A172 (cell line): ENCODE measurements at regions not wholly inside any gene's neighbourhood (a gene's known extent, or its start where the extent isn't known, plus 50 kb on each side); places are given as distances from the start of the nearest gene placed in this dataset.

Experiments
- DNase-seq: peaks from one replicate; pipeline ENCODE4 v3.0.0-alpha.2; 2015; ENCODE audit warnings: low spot score

- DNase-seq, result no peak
Observed at GRCh38 chr5:38718771-38719391, 126.9 kb upstream of the OSMR start.

DNA sequence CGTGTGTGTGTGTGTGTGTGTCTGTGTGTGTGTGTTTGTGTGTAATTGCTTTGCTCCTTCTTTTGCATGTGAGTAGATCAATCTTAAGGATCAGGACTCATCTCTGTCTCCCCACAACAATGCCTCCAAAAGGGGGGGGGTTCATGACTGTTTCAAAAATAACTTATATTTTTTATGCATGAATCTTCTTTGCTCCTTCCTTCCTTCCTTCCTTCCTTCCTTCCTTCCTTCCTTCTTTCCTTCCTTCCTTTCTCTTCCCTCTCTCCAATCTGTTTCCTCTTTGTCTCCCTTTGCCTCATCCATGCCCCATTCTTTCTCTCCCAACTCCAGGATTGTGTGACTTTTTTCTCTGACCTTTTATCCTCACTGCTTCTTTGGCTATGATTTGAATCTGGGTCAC is 126.4 kb upstream of the OSMR start:
- no peak for DNase-seq

GRCh38 chr5:38719916-38720315 is 125.9 kb upstream of the OSMR start:
- peak; percentile 54 for DNase-seq

- no peak for DNase-seq
Observed at GRCh38 chr5:38720554-38721361, 125.1 kb upstream of the OSMR start.

DNA sequence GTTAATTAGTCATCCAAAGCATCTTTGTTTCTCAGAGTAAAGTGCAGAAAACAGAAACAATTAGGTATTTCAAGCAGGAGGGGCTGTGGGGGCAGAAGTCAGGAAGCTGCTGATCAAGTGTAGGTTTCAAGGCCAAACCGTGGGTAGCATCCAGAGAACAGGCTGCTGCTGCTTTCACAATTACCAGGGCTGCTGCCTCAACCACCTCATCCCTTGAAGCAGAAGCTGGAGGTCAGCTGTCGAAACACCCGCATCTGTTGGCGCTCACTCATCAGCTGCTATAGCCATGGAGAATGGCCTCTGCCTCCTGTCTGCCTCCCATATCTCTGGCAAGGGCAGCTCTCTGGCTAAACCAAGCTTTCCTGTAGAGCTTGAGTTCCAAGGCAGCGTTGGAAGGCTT is 122.9 kb upstream of the OSMR start:
- no peak for DNase-seq

DNA sequence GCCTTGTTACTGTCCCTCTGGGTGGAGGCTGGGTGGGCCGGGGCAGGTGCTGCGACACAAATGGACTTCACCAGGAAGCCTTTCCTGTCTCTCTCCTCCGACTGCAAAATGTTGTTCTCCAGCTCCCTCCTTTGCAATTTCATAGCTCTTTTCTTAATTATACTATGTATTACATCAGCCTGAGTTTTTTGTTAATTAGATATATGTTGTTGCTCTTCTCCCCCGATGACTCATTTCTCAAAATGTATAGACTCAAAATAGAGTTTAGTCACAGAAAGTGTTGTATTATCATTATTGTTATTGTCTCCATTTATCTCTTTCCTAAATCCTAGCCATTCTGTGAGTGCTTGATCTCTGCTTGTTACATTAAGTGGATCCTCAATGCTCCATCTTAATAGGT is 122.4 kb upstream of the OSMR start:
- no peak for DNase-seq

DNA sequence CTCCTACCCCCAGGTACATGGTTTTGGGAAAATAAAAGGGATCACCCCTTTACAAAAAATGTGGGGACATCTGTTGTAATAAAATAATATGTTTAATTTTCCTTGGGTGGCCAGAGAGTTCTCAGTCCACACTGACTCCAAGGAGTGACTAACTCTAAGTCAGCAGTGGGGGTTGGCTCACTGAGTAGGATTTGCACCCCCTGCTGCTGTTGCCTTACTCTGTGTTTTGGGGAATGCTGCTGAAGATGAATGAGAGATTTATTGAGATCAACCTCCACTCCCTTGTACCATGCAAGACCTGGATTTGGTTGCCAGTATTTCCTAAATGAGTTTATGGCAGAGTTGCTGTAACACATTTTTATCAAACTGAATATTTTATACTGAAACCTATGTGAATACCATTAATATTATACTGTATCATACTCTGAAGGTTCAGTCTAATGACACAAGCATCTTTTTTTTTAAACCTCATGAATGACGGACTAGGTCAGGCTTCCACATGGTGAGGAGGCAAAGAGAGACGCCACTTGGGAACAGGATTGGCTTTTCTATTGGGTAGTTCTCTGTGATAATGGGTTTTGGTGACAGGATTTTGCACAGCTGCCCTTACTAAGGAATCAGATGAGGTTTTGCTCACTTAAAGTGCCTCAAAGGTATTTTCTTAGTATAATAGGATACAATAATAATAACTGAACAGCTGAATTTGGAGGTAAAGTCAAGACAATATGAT is 121.3 kb upstream of the OSMR start:
- peak; percentile 62 for DNase-seq

- DNase-seq, result no peak
Observed at GRCh38 chr5:38725371-38725865, 120.4 kb upstream of the OSMR start.

- no peak for DNase-seq
Observed at GRCh38 chr5:38726279-38726678, 119.5 kb upstream of the OSMR start.

DNA sequence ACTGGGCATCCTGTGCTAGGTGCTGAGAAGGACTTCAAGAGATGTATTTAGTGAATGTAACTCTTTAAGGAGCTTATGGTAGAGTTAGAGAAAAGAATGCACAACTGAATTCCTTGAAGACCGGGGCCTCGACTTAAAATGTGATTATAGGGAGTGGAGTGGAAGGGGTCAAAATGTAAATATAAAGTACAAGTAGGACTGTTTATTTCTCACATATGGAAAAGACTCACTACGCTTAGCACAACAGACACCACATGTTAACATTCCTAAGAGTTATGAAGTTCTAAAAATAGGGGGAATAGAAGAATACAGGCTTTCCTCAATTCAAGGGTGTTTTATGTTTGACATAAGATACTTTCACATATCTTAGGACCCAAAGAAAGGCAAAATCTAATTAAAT is 117.8 kb upstream of the OSMR start:
- DNase-seq, result no peak

DNA sequence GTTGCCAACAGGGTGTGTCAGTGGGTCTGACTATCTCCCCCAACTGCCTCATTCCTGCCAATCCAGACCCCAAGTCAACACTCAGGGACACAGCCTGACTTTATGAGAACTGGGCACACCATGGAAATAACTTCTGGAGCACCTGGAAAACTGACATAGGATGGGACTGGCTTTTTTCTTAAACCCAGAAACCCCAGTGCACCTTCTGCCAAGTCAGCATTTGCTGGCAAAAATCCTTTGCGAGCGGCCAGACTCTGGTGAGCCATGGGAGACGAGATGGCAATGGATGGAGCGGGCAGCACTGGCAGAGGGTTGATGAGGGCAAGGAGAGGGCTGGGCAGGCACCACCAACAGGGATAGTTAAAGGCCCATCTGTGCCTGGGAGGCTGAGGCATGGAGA is 114.4 kb upstream of the OSMR start:
- no peak for DNase-seq

GRCh38 chr5:38734353-38734752 is 111.5 kb upstream of the OSMR start:
- no peak for DNase-seq

- DNase-seq, result no peak
Observed at GRCh38 chr5:38736089-38736488, 109.7 kb upstream of the OSMR start.

DNA sequence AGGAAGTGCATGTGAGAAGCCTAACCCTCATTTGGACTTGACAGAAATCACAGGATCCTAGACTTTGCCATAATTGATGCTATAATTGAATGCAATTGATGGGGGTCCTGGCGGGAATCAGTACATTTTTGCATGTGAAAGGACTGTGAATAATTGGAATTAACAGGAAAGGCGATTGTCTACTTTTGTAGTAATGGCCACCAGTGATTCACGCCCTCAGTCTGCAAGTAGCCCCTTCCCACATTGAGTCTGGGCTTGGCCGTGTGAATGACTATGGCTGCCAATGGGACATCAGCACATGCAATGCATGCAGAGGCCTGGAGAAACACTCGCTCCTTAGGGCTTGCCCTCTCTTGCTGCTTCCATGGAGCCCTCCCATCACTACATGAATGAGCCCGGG is 107.8 kb upstream of the OSMR start:
- DNase-seq, result no peak

DNA sequence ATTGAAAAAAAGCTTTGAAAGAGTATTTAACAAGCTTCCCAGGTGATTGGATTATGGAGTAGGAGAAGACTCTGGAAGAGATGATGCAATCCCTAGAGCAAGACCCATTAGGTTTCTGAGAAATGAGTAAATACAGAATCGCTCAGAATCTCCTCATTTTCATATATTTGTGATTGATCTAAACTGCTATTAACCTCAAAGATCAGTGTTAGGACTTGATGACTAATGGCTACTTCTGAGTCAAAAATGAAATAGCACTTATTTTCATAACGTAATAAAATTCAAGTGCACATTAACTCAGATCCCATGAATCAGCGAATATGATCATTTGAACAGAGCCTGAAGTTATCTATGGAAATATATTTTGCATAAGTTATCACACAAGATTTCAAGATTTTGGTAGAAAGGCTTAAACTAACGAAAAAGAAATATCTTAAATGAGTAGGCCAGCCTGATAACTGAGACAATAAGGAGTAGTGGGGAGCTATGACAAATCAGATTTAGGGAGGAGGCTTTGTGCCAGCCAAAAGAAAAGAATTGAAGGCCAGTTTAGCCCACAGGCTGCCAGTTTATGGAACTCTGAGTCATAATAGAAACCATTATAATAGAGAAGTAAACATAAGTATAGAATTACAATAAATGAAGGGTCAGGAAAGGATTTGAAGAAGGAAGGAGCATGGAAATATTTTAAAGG is 106.7 kb upstream of the OSMR start:
- peak; percentile 53 for DNase-seq

DNA sequence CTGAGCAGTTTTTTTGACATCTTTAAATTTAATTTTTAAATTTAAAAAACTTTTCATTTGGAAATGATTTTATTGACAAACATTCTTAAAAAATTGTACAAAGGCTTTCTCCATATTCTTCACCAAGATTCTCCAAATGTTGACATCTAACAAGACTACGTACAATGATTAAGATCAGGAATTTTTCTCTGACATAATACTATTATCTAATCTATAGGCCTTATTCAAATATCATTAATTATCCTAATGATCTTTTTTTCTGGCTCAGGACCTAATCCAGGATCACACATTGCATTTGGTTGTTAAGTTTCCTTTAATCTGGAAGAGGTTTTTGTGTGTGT is 106.1 kb upstream of the OSMR start:
- no peak for DNase-seq

DNA sequence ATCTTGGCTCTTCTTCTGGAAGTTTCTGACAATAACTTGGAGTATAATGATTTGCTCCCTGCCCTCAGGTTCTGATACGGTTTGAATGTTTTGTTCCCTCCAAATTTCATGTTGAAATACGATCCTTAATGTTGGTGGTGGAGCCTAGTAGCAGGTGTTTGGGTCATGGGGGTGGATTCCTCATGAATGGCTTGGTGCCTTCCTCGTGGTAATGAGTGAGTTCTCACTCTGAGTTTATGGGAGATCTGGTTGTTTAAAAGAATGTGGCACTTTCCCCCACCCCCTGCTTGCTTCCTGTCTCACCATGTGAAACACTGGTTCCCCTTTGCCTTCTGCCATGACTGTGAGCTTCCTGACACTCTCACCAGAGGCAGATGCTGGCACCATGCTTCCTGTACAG is 103.0 kb upstream of the OSMR start:
- no peak for DNase-seq

GRCh38 chr5:38743562-38743961 is 102.2 kb upstream of the OSMR start:
- DNase-seq, result no peak

- no peak for DNase-seq
Observed at GRCh38 chr5:38745836-38746732, 99.7 kb upstream of the OSMR start.

GRCh38 chr5:38749861-38750260 is 96.0 kb upstream of the OSMR start:
- DNase-seq, result no peak

DNA sequence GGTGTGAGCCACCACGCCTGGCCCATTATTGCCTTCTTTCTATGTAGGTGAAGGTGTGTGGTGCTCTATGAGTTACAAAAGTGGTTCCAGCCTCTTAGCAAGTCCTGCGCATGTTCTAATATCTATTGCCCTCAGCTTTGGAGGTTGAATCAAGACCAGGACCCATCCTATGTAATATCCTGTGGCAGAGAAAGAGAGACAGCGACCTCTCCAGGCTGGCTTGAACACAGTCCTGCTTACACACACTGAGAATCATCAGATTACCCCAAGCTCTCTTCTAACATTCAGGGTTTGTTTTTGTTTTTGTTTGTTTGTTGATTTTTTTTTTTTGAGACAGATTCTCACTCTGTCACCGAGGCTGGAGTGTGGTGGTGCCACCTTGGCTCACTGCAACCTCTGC is 94.7 kb upstream of the OSMR start:
- no peak for DNase-seq
